HL-60 (cell line): ENCODE measurements at regions not wholly inside any gene's neighbourhood (a gene's known extent, or its start where the extent isn't known, plus 50 kb on each side); places are given as distances from the start of the nearest gene placed in this dataset.

Experiments used
- GABPA ChIP-seq: IDR thresholded peaks from 2 replicates; pipeline ENCODE4 v1.6.1; 2012; ENCODE audit warnings: low read depth
- POLR2AphosphoS5 ChIP-seq: IDR thresholded peaks from 2 replicates; pipeline ENCODE4 v1.6.1; 2012; ENCODE audit warnings: low read depth
- TF ChIP-seq, protein P1 (sequence below): IDR thresholded peaks from one replicate; pipeline ENCODE4 v1.5.1; 2011; ENCODE audit warnings: low read length, control low read depth, inconsistent platforms; ENCODE audit not compliant: insufficient read depth
- TF ChIP-seq, protein P2 (sequence below): IDR thresholded peaks from 2 replicates; pipeline ENCODE4 v1.6.1; 2012; ENCODE audit warnings: low read depth; ENCODE audit not compliant: insufficient replicate concordance

DNA sequence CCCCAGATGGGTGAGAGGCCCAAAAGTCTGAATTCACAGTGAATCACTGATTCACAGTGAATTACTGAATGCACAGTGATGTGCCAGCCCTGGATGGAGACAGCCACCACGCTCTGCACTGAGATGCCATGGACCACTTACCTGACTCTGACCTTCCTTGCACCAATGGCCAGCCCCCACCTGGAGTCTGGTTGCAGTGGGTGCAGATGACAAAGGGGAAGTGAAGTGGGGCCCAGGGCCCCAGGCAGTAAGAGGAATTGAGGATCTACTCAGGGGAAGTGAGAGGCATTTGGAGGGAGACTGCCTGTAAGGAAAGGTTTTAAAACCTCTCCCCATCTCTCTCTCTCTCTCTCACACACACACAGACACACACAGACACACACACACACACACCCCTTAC is 412.1 kb downstream of the CYLC2 start:
- TF ChIP-seq, protein P1, sequence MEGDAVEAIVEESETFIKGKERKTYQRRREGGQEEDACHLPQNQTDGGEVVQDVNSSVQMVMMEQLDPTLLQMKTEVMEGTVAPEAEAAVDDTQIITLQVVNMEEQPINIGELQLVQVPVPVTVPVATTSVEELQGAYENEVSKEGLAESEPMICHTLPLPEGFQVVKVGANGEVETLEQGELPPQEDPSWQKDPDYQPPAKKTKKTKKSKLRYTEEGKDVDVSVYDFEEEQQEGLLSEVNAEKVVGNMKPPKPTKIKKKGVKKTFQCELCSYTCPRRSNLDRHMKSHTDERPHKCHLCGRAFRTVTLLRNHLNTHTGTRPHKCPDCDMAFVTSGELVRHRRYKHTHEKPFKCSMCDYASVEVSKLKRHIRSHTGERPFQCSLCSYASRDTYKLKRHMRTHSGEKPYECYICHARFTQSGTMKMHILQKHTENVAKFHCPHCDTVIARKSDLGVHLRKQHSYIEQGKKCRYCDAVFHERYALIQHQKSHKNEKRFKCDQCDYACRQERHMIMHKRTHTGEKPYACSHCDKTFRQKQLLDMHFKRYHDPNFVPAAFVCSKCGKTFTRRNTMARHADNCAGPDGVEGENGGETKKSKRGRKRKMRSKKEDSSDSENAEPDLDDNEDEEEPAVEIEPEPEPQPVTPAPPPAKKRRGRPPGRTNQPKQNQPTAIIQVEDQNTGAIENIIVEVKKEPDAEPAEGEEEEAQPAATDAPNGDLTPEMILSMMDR, result no peak
- TF ChIP-seq POLR2AphosphoS5 (no peak), GABPA (no peak)
- TF ChIP-seq, protein P2, sequence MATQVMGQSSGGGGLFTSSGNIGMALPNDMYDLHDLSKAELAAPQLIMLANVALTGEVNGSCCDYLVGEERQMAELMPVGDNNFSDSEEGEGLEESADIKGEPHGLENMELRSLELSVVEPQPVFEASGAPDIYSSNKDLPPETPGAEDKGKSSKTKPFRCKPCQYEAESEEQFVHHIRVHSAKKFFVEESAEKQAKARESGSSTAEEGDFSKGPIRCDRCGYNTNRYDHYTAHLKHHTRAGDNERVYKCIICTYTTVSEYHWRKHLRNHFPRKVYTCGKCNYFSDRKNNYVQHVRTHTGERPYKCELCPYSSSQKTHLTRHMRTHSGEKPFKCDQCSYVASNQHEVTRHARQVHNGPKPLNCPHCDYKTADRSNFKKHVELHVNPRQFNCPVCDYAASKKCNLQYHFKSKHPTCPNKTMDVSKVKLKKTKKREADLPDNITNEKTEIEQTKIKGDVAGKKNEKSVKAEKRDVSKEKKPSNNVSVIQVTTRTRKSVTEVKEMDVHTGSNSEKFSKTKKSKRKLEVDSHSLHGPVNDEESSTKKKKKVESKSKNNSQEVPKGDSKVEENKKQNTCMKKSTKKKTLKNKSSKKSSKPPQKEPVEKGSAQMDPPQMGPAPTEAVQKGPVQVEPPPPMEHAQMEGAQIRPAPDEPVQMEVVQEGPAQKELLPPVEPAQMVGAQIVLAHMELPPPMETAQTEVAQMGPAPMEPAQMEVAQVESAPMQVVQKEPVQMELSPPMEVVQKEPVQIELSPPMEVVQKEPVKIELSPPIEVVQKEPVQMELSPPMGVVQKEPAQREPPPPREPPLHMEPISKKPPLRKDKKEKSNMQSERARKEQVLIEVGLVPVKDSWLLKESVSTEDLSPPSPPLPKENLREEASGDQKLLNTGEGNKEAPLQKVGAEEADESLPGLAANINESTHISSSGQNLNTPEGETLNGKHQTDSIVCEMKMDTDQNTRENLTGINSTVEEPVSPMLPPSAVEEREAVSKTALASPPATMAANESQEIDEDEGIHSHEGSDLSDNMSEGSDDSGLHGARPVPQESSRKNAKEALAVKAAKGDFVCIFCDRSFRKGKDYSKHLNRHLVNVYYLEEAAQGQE, result no peak
